ENCODE measurements at regions not wholly inside any gene's neighbourhood (a gene's known extent, or its start where the extent isn't known, plus 50 kb on each side); places are given as distances from the start of the nearest gene placed in this dataset.

GRCh38 chr7:91722831-91723230, 157.7 kb downstream of the MTERF1 start:
- TF ChIP-seq CTCF (IDR thresholded peaks at IDR 0.05) (no peak), POLR2A (IDR thresholded peaks at IDR 0.05) (no peak)
